UCSD-AML1 (cell line): ENCODE measurements at regions not wholly inside any gene's neighbourhood (a gene's known extent, or its start where the extent isn't known, plus 50 kb on each side); places are given as distances from the start of the nearest gene placed in this dataset.

Experiments used
- DNase-seq: peaks from one replicate; lab custom pipeline; 2025; ENCODE audit not compliant: unreplicated experiment; lab: John Stamatoyannopoulos, UW

- no peak for DNase-seq
Measured at GRCh38 chr5:174229514-174230370, 184.2 kb downstream of the NSG2 start.

- DNase-seq: no peak
Measured at GRCh38 chr5:174231956-174232487, 186.5 kb downstream of the NSG2 start.

DNA sequence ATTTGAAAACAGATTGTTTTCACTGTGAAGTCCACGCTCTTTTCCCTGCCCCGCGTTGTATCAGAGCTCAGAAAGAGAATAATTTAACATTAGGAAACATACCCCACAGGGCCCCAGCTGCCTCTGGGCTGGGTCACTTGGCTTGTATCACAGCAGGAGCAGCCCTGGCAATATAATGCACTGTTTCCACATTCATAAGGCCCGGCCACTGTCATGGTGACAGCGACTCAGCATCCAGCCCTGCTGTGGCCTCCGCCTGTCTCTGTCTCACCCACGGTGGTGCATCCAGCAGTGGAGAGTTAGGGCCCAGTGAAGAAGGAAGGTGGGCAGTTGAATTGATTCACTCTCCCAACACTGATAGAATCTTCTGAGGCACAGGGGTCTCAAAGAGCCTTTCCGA, 188.9 kb downstream of the NSG2 start:
- DNase-seq: no peak

- no peak for DNase-seq
Measured at GRCh38 chr5:174235221-174236011, 189.9 kb downstream of the NSG2 start.

DNA sequence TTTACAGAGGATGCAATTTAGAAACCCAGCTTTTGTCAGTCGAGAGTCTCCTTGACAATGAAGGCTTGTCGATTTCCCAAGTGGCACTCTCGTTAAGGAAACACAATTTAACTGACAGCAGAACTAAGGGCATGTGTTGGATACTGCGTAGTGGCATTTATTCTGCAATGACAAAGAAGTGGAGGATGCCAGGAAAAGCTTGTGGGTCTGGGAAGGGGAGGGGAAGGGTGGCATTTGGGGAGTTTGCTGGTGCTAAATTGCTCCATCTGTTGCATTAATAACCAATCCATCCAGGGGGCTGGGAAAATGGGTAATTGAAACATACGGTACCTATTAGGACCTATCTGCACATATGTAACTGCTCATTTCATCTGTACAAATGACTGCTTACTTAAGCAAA, 190.6 kb downstream of the NSG2 start:
- DNase-seq: no peak

DNA sequence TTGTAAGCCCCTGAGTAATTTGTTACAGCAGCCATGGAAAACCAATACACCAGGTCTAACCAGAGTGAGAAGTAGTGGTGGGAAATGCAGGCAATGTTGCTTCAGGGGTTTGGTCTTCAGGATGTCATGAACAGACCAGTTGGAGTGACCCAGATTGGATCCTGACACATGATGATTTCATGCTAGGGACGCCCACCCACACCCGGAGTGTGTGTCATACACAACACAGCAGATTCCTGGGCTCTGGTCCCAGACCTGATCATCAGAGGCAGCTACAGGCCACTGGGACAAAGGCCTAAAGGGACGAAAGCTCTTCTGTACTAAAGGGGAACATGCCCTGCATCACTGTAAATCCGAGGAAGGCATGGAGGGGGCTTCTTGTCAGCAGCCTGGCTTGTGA, 194.2 kb downstream of the NSG2 start:
- DNase-seq: no peak

- DNase-seq: no peak
Measured at GRCh38 chr5:174242573-174242972, 197.1 kb downstream of the NSG2 start.

- DNase-seq: no peak
Measured at GRCh38 chr5:174243904-174244303, 198.4 kb downstream of the NSG2 start.

GRCh38 chr5:174245516-174246075, 200.1 kb downstream of the NSG2 start:
- DNase-seq: no peak

DNA sequence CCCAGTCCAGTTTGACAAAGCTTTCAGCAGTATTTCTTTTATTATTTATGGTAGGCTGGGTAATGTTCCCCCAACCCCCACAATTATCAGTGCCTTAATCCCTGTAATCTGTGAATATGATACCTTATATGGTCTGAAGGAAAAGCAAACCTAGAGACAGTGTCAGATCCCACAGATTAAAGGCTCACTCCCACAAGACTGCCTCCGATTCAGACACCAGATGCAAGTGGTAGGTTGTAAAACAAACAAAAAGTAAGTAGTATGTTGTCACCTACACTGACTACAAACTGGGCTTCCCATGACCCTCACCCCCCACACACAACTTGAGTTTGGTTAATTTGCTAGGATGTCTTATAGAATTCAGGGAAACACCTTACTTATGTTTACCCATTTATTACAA, 201.2 kb downstream of the NSG2 start:
- no peak for DNase-seq

GRCh38 chr5:174247301-174247700, 201.8 kb downstream of the NSG2 start:
- DNase-seq: no peak

DNA sequence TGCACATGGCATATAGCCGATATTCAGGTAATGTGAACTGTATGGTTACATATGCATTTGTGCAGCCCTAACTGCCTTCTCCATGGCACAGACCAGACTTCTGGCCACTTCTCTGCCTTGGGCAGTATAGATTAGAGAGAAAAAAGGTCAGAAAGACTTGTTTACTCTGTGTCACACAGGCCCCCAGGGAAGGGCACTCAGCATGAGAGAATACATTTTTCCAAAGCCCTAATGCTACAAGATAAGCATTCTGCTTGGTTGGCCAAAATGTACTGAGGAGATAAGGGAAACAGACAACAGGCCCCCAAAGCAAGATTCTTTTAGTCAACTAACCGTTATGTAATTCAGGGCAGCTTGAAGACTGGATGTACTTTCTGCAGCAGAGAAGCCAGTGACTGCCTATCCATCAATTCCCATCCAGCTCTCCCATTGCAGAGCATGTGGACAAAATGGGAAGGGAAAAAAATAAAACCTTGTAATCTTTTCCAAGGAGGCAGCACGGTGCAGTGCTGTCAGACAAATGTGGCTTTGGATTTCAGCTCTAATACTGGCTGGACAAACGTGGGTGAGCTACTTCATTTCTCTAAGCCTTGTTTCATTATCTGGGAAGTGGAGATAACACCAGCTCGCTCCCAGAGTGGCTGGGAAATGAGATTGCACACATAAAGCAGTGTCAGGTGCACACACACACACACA, 205.9 kb downstream of the NSG2 start:
- no peak for DNase-seq

DNA sequence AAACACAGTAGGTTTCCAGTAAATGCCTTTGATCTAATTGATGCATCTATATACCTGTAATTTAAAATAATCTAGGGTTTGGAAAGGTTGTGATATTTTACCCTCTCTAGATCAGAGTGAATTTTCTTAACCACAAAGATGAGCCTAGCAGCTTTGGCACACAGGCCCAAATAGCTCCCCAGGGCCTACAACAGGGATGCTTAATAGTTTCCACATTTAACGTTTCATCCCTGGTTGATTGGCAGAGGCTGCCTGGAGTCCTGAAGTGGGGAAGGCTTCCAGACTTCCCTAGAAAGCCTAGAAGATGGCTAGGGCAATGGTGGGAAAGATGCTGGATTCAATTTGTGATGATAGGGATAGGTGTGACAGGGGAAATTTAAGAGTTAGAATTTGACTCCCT, 206.6 kb downstream of the NSG2 start:
- no peak for DNase-seq

- DNase-seq: no peak
Measured at GRCh38 chr5:174259696-174260420, 214.4 kb downstream of the NSG2 start.

DNA sequence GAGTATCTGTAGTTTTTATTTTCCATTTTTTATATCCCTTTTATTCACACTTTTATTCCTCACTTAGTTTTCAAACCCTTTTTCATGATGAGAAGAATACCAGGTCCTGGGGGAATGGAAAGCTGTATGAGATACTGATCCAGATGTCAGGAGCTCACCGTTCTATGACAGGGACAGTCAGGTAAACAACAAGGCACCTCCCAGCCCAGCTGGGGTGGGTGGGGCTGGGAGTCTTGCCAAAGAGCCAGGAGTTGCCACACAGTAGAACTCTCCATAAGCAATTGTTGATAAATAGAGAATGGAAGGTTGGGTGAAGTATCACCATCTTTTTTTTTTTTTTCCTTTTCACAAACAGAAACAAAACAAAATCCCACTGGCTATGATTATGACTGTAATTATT, 225.8 kb downstream of the NSG2 start:
- DNase-seq: no peak

GRCh38 chr5:174272671-174273070, 227.2 kb downstream of the NSG2 start:
- no peak for DNase-seq

DNA sequence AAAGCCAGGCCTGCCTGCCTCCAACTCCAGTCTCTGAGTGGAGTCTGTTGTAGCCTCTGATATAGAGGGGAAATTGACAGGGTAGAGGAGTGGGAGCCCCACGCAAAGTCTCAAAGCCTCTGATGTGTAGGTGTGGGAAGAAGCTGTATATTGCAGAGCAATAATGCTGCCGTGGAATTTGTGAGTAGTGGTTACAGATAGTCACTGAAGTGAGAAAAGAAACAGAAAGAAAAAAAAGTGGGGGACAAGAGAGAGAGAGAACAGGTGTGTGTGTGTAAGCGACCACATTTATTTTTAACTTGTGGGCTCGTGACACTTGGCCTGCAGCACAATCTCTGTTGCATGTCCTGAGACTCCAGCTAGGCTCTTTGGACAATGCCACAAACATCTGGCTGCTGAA, 227.8 kb downstream of the NSG2 start:
- no peak for DNase-seq

DNA sequence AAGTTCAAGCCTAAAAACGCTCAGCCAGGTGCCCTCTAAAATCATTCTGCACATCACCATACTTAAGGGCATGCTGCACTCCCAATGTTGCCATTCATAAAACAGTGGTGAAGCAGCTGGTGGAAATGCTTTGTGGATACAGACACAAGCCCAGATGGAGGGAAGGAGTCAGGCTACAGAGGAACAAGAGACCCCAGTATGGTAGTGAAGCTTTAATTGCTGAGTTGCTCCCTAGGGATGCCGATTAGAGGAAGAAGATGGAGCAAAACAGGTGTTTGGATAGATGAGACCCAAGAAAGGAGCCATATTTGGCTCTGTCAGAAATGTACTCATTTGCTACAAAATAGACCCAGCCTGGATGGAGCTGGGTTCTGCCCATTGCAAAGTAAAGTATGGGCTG, 230.5 kb downstream of the NSG2 start:
- DNase-seq: no peak

GRCh38 chr5:174281089-174281760, 235.7 kb downstream of the NSG2 start:
- DNase-seq: no peak

DNA sequence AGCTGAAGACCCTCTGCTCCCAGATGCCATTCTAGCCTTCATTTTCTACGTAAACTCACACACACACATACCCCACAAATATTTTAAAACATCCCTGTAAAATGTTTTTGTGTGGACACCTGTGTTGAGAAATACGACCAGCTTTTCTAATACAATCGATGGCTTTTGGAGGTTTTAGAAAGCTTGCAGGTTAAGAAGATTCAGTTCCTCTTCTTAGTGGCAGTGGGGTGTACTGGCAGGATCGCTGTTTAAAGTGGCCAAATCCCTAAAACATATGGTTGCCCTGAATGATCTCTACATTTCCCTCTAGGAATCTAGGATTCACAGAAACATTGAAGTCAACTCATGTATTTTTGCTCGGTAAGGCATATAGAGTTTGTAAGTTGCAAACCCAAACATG, 236.3 kb downstream of the NSG2 start:
- DNase-seq: no peak
